ENCODE measurements at regions not wholly inside any gene's neighbourhood (a gene's known extent, or its start where the extent isn't known, plus 50 kb on each side); places are given as distances from the start of the nearest gene placed in this dataset.

GRCh38 chr19:20470345-20471135 lies 95.0 kb downstream of the ZNF737 start:
- no peaks in the 10 kb centered on the region for H3K79me1 ChIP-seq (ENCODE audit: low read depth in 1 of 2, low read length in 2 of 2)
- POLR2A ChIA-PET (ENCODE audit: unreplicated experiment), result no interaction called here
- no peaks in the 10 kb centered on the region for H3K27me3 ChIP-seq (ENCODE audit: control insufficient read depth, insufficient read depth, low read length)
- H3K14ac ChIP-seq (replicated peaks; ENCODE audit: low read depth, low read length), result no peak overlapping the region
- H3K27ac ChIP-seq (ENCODE audit: insufficient read depth, low read length), result no peak overlapping the region
- no peak overlapping the region for H3K4ac ChIP-seq (ENCODE audit: low read depth, low read length)
- no peaks in the 10 kb centered on the region for H3K36me3 ChIP-seq (ENCODE audit: control insufficient read depth, insufficient read depth, low read length)
- no peak overlapping the region for H2BK15ac ChIP-seq (ENCODE audit: low read depth, low read length)
- no peaks in the 10 kb centered on the region for H3K4me1 ChIP-seq (ENCODE audit: control insufficient read depth, insufficient read depth, low read length)
- no peak overlapping the region for H2BK120ac ChIP-seq (ENCODE audit: low read depth, low read length)
- no peak overlapping the region for H2BK20ac ChIP-seq (ENCODE audit: low read depth, low read length)
- intact Hi-C loops (cut with micrococcal nuclease), result no loop called here
- no peak overlapping the region for H2AK5ac ChIP-seq (ENCODE audit: low read depth, low read length)
- CTCF ChIA-PET, result no interaction called here
- H4K8ac ChIP-seq (ENCODE audit: low read depth in 2 of 2, low read length in 2 of 2), result no peak overlapping the region
- WGBS, 2 experiments (ENCODE audit: extremely low coverage in 2 of 2, insufficient read length in 1 of 2), result no CpG with 5 or more reads among the region's 4 CpGs
- ATAC-seq (ENCODE audit: low read depth) (no peak), DNase-seq (no peak)
- H3K9me3 ChIP-seq (ENCODE audit: control insufficient read depth, insufficient read depth, low read length), result peaks cover 21% of the 10 kb centered on the region
- H3K4me2 ChIP-seq (ENCODE audit: low read depth, low read length), result no peak overlapping the region
- TF ChIP-seq USF2 (IDR thresholded peaks at IDR 0.05; ENCODE audit: low read depth, low read length) (no peak), CHD1 (IDR thresholded peaks at IDR 0.05; ENCODE audit: low read depth, low read length) (no peak), NFE2L2 (IDR thresholded peaks at IDR 0.05; ENCODE audit: low read depth, low read length) (no peak), POLR2A (IDR thresholded peaks at IDR 0.05; ENCODE audit: low read depth, low read length) (no peak), RFX5 (IDR thresholded peaks at IDR 0.05; ENCODE audit: low read depth, low read length) (no peak), CEBPB (IDR thresholded peaks at IDR 0.05; ENCODE audit: low read depth, low read length) (no peak), RAD21 (IDR thresholded peaks at IDR 0.05; ENCODE audit: low read length) (no peak), MAFK (IDR thresholded peaks at IDR 0.05; ENCODE audit: low read depth, low read length) (no peak), BHLHE40 (IDR thresholded peaks at IDR 0.05; ENCODE audit: low read depth, low read length) (no peak), RCOR1 (IDR thresholded peaks at IDR 0.05; ENCODE audit: insufficient replicate concordance, low read length) (no peak), FOS (IDR thresholded peaks at IDR 0.05; ENCODE audit: low read depth, low read length) (no peak), SMC3 (IDR thresholded peaks at IDR 0.05; ENCODE audit: low read depth, low read length) (no peak), MAZ (IDR thresholded peaks at IDR 0.05; ENCODE audit: borderline replicate concordance, low read depth, low read length) (no peak)
- TF ChIP-seq, protein P1, sequence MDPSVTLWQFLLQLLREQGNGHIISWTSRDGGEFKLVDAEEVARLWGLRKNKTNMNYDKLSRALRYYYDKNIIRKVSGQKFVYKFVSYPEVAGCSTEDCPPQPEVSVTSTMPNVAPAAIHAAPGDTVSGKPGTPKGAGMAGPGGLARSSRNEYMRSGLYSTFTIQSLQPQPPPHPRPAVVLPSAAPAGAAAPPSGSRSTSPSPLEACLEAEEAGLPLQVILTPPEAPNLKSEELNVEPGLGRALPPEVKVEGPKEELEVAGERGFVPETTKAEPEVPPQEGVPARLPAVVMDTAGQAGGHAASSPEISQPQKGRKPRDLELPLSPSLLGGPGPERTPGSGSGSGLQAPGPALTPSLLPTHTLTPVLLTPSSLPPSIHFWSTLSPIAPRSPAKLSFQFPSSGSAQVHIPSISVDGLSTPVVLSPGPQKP (IDR thresholded peaks at IDR 0.05; ENCODE audit: borderline replicate concordance, low read depth, low read length), result no peak
- TF ChIP-seq, protein P2, sequence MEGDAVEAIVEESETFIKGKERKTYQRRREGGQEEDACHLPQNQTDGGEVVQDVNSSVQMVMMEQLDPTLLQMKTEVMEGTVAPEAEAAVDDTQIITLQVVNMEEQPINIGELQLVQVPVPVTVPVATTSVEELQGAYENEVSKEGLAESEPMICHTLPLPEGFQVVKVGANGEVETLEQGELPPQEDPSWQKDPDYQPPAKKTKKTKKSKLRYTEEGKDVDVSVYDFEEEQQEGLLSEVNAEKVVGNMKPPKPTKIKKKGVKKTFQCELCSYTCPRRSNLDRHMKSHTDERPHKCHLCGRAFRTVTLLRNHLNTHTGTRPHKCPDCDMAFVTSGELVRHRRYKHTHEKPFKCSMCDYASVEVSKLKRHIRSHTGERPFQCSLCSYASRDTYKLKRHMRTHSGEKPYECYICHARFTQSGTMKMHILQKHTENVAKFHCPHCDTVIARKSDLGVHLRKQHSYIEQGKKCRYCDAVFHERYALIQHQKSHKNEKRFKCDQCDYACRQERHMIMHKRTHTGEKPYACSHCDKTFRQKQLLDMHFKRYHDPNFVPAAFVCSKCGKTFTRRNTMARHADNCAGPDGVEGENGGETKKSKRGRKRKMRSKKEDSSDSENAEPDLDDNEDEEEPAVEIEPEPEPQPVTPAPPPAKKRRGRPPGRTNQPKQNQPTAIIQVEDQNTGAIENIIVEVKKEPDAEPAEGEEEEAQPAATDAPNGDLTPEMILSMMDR (conservative IDR thresholded peaks at IDR 0.05; ENCODE audit: low read depth, low read length), result no peak
- no peak overlapping the region for H3K56ac ChIP-seq (ENCODE audit: extremely low read depth, insufficient read depth, low read length)
- H3K9ac ChIP-seq (ENCODE audit: low read depth, low read length), result no peak overlapping the region
- BruUV-seq (replicated peaks), result no TSS peak
- H3K23ac ChIP-seq (ENCODE audit: low read depth, low read length), result no peak overlapping the region
- no peak overlapping the region for H3K4me3 ChIP-seq (ENCODE audit: insufficient read depth, low read depth, low read length)
- no peak overlapping the region for H2BK5ac ChIP-seq (ENCODE audit: low read depth, low read length, poor library complexity, severe bottlenecking)
- no peaks in the 10 kb centered on the region for H3K9me1 ChIP-seq (ENCODE audit: insufficient read depth, low read length)
- H4K5ac ChIP-seq (ENCODE audit: low read depth, low read length), result no peak overlapping the region
- no peak overlapping the region for H2AK9ac ChIP-seq (replicated peaks; ENCODE audit: low read depth, low read length, poor library complexity)
- H3K18ac ChIP-seq (ENCODE audit: low read depth, low read length), result no peak overlapping the region
- dilution Hi-C loops (cut with HindIII; ENCODE audit: low sequenced_read_pairs, unreplicated experiment), result no loop called here
- H2AFZ ChIP-seq (replicated peaks; ENCODE audit: low read length, poor library complexity), result no peak overlapping the region
- H4K91ac ChIP-seq (ENCODE audit: insufficient read depth, low read depth, low read length), result no peak overlapping the region
- no peaks in the 10 kb centered on the region for H4K20me1 ChIP-seq (ENCODE audit: insufficient read depth, low read length)
- in situ Hi-C loops (cut with MboI; ENCODE audit: low sequenced_read_pairs), result no loop called here
